ENCODE measurements at regions not wholly inside any gene's neighbourhood (a gene's known extent, or its start where the extent isn't known, plus 50 kb on each side); places are given as distances from the start of the nearest gene placed in this dataset.
"Not testable (repeated sequence)": the region's sequence is repeated elsewhere in the genome, so short reads cannot be mapped to it uniquely, and the experiment has no call there.

- no CpG with 5 or more reads among the region's 1 CpG for WGBS (ENCODE audit: insufficient coverage, insufficient read length)
- Histone ChIP-seq H3K9me3 (ENCODE audit: control insufficient read depth, insufficient read depth, low read length) (no peaks in the 10 kb centered on the region), H3K27ac (ENCODE audit: low read length) (no peak overlapping the region), H3K4me1 (ENCODE audit: control insufficient read depth, insufficient read depth, low read length) (no peaks in the 10 kb centered on the region), H3K36me3 (ENCODE audit: control insufficient read depth, insufficient read depth, low read length) (no peaks in the 10 kb centered on the region), H3K4me3 (ENCODE audit: low read length) (no peak overlapping the region), H3K27me3 (ENCODE audit: control insufficient read depth, insufficient read depth, low read length) (no peaks in the 10 kb centered on the region)
- no peak for DNase-seq (ENCODE audit: low read depth, low spot score)
These were observed 121.7 kb downstream of the ACTBL2 start for GRCh38 chr5:57360871-57361270.

- H3K9me3 ChIP-seq (ENCODE audit: control insufficient read depth, insufficient read depth, low read length): no peaks in the 10 kb centered on the region
- WGBS (ENCODE audit: insufficient coverage, insufficient read length): no CpG with 5 or more reads among the region's 5 CpGs
- no peaks in the 10 kb centered on the region for H3K27me3 ChIP-seq (ENCODE audit: control insufficient read depth, insufficient read depth, low read length)
- H3K36me3 ChIP-seq (ENCODE audit: control insufficient read depth, insufficient read depth, low read length): no peaks in the 10 kb centered on the region
- no peaks in the 10 kb centered on the region for H3K4me1 ChIP-seq (ENCODE audit: control insufficient read depth, insufficient read depth, low read length)
- no peak overlapping the region for H3K27ac ChIP-seq (ENCODE audit: low read length)
- DNase-seq (ENCODE audit: low read depth, low spot score): no peak
- H3K4me3 ChIP-seq (ENCODE audit: low read length): no peak overlapping the region
These were observed 123.6 kb downstream of the ACTBL2 start for GRCh38 chr5:57358796-57359592.

DNA sequence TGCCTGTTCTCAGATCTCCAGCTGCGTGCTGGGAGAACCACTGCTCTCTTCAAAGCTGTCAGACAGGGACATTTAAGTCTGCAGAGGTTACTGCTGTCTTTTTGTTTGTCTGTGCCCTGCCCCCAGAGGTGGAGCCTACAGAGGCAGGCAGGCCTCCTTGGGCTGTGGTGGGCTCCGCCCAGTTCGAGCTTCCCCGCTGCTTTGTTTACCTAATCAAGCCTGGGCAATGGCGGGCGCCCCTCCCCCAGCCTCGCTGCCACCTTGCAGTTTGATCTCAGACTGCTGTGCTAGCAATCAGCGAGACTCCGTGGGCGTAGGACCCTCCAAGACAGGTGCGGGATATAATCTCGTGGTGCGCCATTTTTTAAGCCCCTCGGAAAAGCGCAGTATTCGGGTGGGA is 125.8 kb downstream of the ACTBL2 start:
- DNase-seq (ENCODE audit: low read depth, low spot score); H3K27ac ChIP-seq (ENCODE audit: low read length); H3K36me3 ChIP-seq (ENCODE audit: control insufficient read depth, insufficient read depth, low read length); H3K27me3 ChIP-seq (ENCODE audit: control insufficient read depth, insufficient read depth, low read length); H3K4me3 ChIP-seq (ENCODE audit: low read length); H3K4me1 ChIP-seq (ENCODE audit: control insufficient read depth, insufficient read depth, low read length); H3K9me3 ChIP-seq (ENCODE audit: control insufficient read depth, insufficient read depth, low read length): not testable (repeated sequence)
- no CpG with 5 or more reads among the region's 16 CpGs for WGBS (ENCODE audit: insufficient coverage, insufficient read length)

GRCh38 chr5:57349214-57349613 is 133.4 kb downstream of the ACTBL2 start:
- H3K27me3 ChIP-seq (ENCODE audit: control insufficient read depth, insufficient read depth, low read length): no peaks in the 10 kb centered on the region
- H3K9me3 ChIP-seq (ENCODE audit: control insufficient read depth, insufficient read depth, low read length): no peaks in the 10 kb centered on the region
- no peak for DNase-seq (ENCODE audit: low read depth, low spot score)
- no peak overlapping the region for H3K27ac ChIP-seq (ENCODE audit: low read length)
- H3K36me3 ChIP-seq (ENCODE audit: control insufficient read depth, insufficient read depth, low read length): no peaks in the 10 kb centered on the region
- no CpG with 5 or more reads among the region's 1 CpG for WGBS (ENCODE audit: insufficient coverage, insufficient read length)
- no peaks in the 10 kb centered on the region for H3K4me1 ChIP-seq (ENCODE audit: control insufficient read depth, insufficient read depth, low read length)
- no peak overlapping the region for H3K4me3 ChIP-seq (ENCODE audit: low read length)

DNA sequence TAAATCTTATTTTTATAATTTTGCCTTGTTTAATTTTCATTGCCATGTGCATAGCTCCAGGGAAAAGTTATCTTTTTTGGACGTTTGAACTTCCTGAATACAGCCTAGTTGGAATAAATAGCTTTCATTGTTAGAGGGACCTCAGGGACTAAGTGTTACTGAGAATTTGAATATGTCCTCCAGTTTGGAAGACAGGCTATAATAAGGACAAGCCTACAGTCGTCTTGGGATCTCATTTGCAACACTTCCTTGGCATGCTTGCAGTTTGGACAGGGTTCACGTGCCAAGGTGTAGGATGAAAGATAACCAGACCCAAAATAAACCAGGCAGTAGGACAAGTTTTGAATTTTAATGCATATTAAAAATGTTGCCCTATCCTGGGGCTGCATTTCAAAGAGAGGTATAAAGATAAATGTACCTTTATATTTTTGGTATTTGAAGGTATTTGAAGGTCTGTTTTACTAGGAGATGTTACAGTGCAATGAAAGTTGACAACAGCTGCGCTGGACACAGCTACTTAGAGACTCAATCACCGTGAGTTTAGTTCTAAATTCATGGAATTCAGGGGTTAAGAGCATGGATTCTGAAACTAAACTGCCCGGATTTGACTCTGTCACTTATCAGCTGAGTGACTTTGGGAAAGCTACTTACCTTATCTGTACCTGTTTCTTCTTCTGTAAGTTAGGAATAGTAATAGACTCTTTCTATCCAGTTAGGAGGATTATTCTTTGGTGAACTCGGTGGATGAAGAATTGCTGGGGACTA is 134.1 kb downstream of the ACTBL2 start:
- no peak overlapping the region for H3K27ac ChIP-seq (ENCODE audit: low read length)
- no peak overlapping the region for H3K4me3 ChIP-seq (ENCODE audit: low read length)
- no peaks in the 10 kb centered on the region for H3K27me3 ChIP-seq (ENCODE audit: control insufficient read depth, insufficient read depth, low read length)
- H3K36me3 ChIP-seq (ENCODE audit: control insufficient read depth, insufficient read depth, low read length): no peaks in the 10 kb centered on the region
- H3K9me3 ChIP-seq (ENCODE audit: control insufficient read depth, insufficient read depth, low read length): no peaks in the 10 kb centered on the region
- H3K4me1 ChIP-seq (ENCODE audit: control insufficient read depth, insufficient read depth, low read length): no peaks in the 10 kb centered on the region
- WGBS (ENCODE audit: insufficient coverage, insufficient read length): no CpG with 5 or more reads among the region's 7 CpGs
- no peak for DNase-seq (ENCODE audit: low read depth, low spot score)

DNA sequence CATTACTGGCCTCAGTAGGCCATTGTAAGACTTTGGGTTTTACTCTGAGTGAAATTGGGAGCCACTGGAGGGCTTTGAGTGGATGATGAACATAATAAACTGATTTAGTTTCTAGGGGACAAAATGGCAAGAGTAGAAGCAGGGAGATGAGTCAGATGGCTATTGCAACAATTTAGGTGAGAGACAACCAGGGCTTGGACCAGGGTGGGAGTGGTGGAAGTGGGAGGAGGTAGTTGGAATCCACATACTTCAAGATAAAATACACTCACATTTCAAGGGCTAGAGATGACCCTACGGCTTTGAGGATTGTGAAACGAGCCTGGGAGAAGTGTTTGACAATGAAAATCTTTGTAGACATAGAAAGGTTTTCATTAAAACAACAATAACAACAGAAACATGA is 136.3 kb downstream of the ACTBL2 start:
- no peak for DNase-seq (ENCODE audit: low read depth, low spot score)
- Histone ChIP-seq H3K4me3 (ENCODE audit: low read length) (no peak overlapping the region), H3K27me3 (ENCODE audit: control insufficient read depth, insufficient read depth, low read length) (no peaks in the 10 kb centered on the region), H3K36me3 (ENCODE audit: control insufficient read depth, insufficient read depth, low read length) (no peaks in the 10 kb centered on the region), H3K9me3 (ENCODE audit: control insufficient read depth, insufficient read depth, low read length) (no peaks in the 10 kb centered on the region), H3K4me1 (ENCODE audit: control insufficient read depth, insufficient read depth, low read length) (no peaks in the 10 kb centered on the region), H3K27ac (ENCODE audit: low read length) (no peak overlapping the region)
- WGBS (ENCODE audit: insufficient coverage, insufficient read length): no CpG with 5 or more reads among the region's 2 CpGs

DNA sequence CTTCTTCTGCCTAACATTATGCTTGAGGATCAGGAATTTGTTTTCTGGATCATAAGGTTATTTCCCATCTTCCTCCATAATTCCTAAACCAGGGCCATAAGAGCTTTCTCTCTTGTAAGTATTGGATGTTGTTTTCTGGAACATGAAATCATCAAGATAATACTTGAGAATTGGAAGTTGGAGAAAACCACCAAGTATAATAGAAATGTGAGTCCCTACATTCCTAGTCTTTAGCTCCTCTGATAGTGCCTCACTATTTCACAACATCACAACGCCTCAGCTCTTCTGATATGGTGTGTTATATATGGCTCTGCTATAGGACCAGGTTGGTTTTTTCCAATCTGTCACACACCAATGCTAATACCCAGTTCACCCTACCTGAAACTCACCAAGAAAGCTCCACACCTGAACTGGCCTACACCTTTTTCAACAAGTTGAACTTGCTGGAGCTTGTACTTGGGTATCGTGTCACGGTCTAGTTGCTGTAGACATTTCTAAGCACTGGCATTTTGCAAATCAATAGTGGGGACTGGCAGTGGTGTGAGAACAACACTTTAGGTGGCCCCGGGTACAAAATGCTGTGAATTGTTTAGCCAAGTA is 141.1 kb downstream of the ACTBL2 start:
- no peaks in the 10 kb centered on the region for H3K27me3 ChIP-seq (ENCODE audit: control insufficient read depth, insufficient read depth, low read length)
- H3K27ac ChIP-seq (ENCODE audit: low read length): no peak overlapping the region
- H3K4me1 ChIP-seq (ENCODE audit: control insufficient read depth, insufficient read depth, low read length): no peaks in the 10 kb centered on the region
- no CpG with 5 or more reads among the region's 4 CpGs for WGBS (ENCODE audit: insufficient coverage, insufficient read length)
- no peaks in the 10 kb centered on the region for H3K36me3 ChIP-seq (ENCODE audit: control insufficient read depth, insufficient read depth, low read length)
- H3K9me3 ChIP-seq (ENCODE audit: control insufficient read depth, insufficient read depth, low read length): no peaks in the 10 kb centered on the region
- DNase-seq (ENCODE audit: low read depth, low spot score): no peak
- no peak overlapping the region for H3K4me3 ChIP-seq (ENCODE audit: low read length)

DNA sequence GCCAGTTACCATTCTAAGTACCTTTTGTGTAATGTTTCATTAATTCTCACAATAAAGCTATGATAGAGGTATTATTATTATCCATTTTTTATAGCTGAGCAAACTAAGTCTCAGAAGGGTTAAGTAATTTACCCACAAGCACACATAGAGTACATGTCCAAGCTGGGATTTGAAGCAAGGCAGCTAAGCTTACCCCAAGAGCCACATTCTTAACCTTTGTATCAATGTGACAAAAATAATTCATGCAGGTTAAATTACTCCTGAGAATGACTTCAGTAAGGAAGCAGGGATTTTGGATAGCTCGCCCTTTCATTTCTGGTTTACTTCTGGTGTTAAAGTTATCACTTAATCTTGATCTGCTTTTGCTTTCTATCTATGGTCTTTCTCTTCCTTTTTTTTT is 141.9 kb downstream of the ACTBL2 start:
- Histone ChIP-seq H3K4me3 (ENCODE audit: low read length) (no peak overlapping the region), H3K4me1 (ENCODE audit: control insufficient read depth, insufficient read depth, low read length) (no peaks in the 10 kb centered on the region), H3K9me3 (ENCODE audit: control insufficient read depth, insufficient read depth, low read length) (no peaks in the 10 kb centered on the region), H3K27me3 (ENCODE audit: control insufficient read depth, insufficient read depth, low read length) (no peaks in the 10 kb centered on the region), H3K36me3 (ENCODE audit: control insufficient read depth, insufficient read depth, low read length) (no peaks in the 10 kb centered on the region), H3K27ac (ENCODE audit: low read length) (no peak overlapping the region)
- no peak for DNase-seq (ENCODE audit: low read depth, low spot score)
- no CpG with 5 or more reads among the region's 1 CpG for WGBS (ENCODE audit: insufficient coverage, insufficient read length)

DNA sequence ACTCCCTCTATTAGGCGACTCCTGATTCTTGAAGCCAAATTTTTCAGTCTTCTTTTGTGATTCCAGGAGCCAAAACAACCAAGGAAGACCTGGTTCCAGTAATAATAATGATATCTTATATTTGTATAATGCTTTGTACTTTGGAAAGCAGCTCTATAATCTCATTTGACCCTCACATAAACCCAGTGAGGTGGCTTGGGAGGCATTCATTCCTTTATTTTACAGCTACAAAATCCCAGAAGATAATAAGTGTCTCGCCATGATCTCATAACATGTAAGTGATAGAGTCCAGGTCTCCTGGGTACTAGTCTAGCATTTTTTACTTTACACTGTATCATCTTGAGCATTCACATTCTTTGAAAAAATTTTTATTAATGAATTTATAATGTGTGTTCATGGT is 143.1 kb downstream of the ACTBL2 start:
- H3K27me3 ChIP-seq (ENCODE audit: control insufficient read depth, insufficient read depth, low read length): no peaks in the 10 kb centered on the region
- no peaks in the 10 kb centered on the region for H3K36me3 ChIP-seq (ENCODE audit: control insufficient read depth, insufficient read depth, low read length)
- H3K27ac ChIP-seq (ENCODE audit: low read length): no peak overlapping the region
- WGBS (ENCODE audit: insufficient coverage, insufficient read length): no CpG with 5 or more reads among the region's 2 CpGs
- no peaks in the 10 kb centered on the region for H3K4me1 ChIP-seq (ENCODE audit: control insufficient read depth, insufficient read depth, low read length)
- no peak overlapping the region for H3K4me3 ChIP-seq (ENCODE audit: low read length)
- no peak for DNase-seq (ENCODE audit: low read depth, low spot score)
- H3K9me3 ChIP-seq (ENCODE audit: control insufficient read depth, insufficient read depth, low read length): no peaks in the 10 kb centered on the region

DNA sequence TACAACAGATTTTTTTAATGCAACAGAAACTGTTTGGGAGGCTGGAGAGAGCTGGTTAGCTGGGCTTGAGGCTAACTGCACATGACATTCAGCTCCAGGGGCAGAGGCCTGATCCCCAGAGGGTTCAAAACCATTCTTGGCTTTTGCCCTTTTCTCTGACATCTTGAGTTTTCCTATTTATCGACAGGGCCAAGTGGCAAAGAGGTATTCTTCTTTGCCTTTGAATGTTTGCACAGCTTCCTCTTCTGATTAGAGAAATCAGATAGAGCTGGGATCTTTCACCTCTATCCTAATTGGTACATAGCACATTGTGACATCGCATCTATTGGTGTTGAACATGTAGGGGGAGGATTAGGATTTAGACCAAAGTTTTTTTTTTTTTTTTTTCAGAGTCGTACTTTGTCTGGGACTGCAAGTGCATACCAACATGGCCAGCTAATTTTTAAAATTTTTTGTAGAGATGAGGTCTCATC is 143.7 kb downstream of the ACTBL2 start:
- H3K4me1 ChIP-seq (ENCODE audit: control insufficient read depth, insufficient read depth, low read length): no peaks in the 10 kb centered on the region
- H3K27me3 ChIP-seq (ENCODE audit: control insufficient read depth, insufficient read depth, low read length): no peaks in the 10 kb centered on the region
- no peaks in the 10 kb centered on the region for H3K36me3 ChIP-seq (ENCODE audit: control insufficient read depth, insufficient read depth, low read length)
- DNase-seq (ENCODE audit: low read depth, low spot score): no peak
- no peaks in the 10 kb centered on the region for H3K9me3 ChIP-seq (ENCODE audit: control insufficient read depth, insufficient read depth, low read length)
- whole genome bisulfite sequencing (ENCODE audit: insufficient coverage, insufficient read length): no CpG with 5 or more reads among the region's 3 CpGs
- H3K4me3 ChIP-seq (ENCODE audit: low read length): no peak overlapping the region
- no peak overlapping the region for H3K27ac ChIP-seq (ENCODE audit: low read length)
